ENCODE measurements at regions not wholly inside any gene's neighbourhood (a gene's known extent, or its start where the extent isn't known, plus 50 kb on each side); places are given as distances from the start of the nearest gene placed in this dataset.

GRCh38 chr2:66834859-66835258 lies 399.9 kb downstream of the MEIS1 start:
- no peak for TF ChIP-seq CTCF (IDR thresholded peaks at IDR 0.05)
- no peak for TF ChIP-seq POLR2AphosphoS5 (IDR thresholded peaks at IDR 0.05)
